Activated CD4-positive, alpha-beta T cell treated with anti-CD3 and anti-CD28 coated beads, Interleukin-2, amount 10 ng/mL, durations not matched to agents 24 days and 14 days (primary cell): ENCODE measurements at regions not wholly inside any gene's neighbourhood (a gene's known extent, or its start where the extent isn't known, plus 50 kb on each side); places are given as distances from the start of the nearest gene placed in this dataset.

ENCODE experiments used
- DNase-seq: peaks from one replicate; pipeline ENCODE4 v3.0.0; 2022
- H3K27ac Mint-ChIP-seq: one replicate; pipeline ENCODE4 v1.8.0; 2022; ENCODE audit warnings: mild to moderate bottlenecking, mixed read lengths
- H3K27me3 Mint-ChIP-seq: one replicate; pipeline ENCODE4 v1.8.0; 2022; ENCODE audit warnings: mixed read lengths
- H3K36me3 Mint-ChIP-seq: one replicate; pipeline ENCODE4 v1.8.0; 2022; ENCODE audit warnings: low read depth, mild to moderate bottlenecking, mixed read lengths
- H3K4me1 Mint-ChIP-seq: one replicate; pipeline ENCODE4 v1.8.0; 2021; ENCODE audit warnings: mixed read lengths
- H3K4me3 Mint-ChIP-seq: one replicate; pipeline ENCODE4 v1.8.0; 2022; ENCODE audit warnings: mild to moderate bottlenecking, moderate library complexity, mixed read lengths
- H3K9me3 Mint-ChIP-seq: one replicate; pipeline ENCODE4 v1.8.0; 2021; ENCODE audit warnings: mixed read lengths
- intact Hi-C: fragments of 100-400 bp; cut with micrococcal nuclease; formaldehyde crosslinking; loops from one replicate; pipeline ENCODE4 v1.15.1; 2023

GRCh38 chr15:46300716-46301115, 665.9 kb downstream of the SQOR start:
- Mint-ChIP-seq H3K27me3 (no peaks in the 10 kb centered on the region), H3K36me3 (no peaks in the 10 kb centered on the region), H3K4me3 (no peak overlapping the region), H3K27ac (no peak overlapping the region), H3K9me3 (no peaks in the 10 kb centered on the region), H3K4me1 (no peaks in the 10 kb centered on the region)
- DNase-seq, result no peak
- intact Hi-C loops, result no loop called here

GRCh38 chr15:46301291-46301690, 666.5 kb downstream of the SQOR start:
- no peaks in the 10 kb centered on the region for H3K4me1 Mint-ChIP-seq
- intact Hi-C loops, result no loop called here
- H3K27ac Mint-ChIP-seq, result no peak overlapping the region

GRCh38 chr15:46301826-46302225, 667.0 kb downstream of the SQOR start:
- no peak for DNase-seq
- Mint-ChIP-seq H3K27me3 (no peaks in the 10 kb centered on the region), H3K9me3 (no peaks in the 10 kb centered on the region), H3K4me1 (no peaks in the 10 kb centered on the region), H3K4me3 (no peak overlapping the region), H3K27ac (no peak overlapping the region), H3K36me3 (no peaks in the 10 kb centered on the region)
- intact Hi-C loops, result no loop called here

More at GRCh38 chr15:46301291-46301690, 666.5 kb downstream of the SQOR start:
- H3K9me3 Mint-ChIP-seq, result no peaks in the 10 kb centered on the region
- H3K36me3 Mint-ChIP-seq, result no peaks in the 10 kb centered on the region
- DNase-seq, result no peak
- H3K27me3 Mint-ChIP-seq, result no peaks in the 10 kb centered on the region
- H3K4me3 Mint-ChIP-seq, result no peak overlapping the region

GRCh38 chr15:46304321-46304720, 669.5 kb downstream of the SQOR start:
- no peaks in the 10 kb centered on the region for H3K36me3 Mint-ChIP-seq
- H3K4me1 Mint-ChIP-seq, result no peaks in the 10 kb centered on the region
- H3K4me3 Mint-ChIP-seq, result no peak overlapping the region
- H3K27ac Mint-ChIP-seq, result no peak overlapping the region
- intact Hi-C loops, result no loop called here
- DNase-seq, result peak; percentile 57
- H3K27me3 Mint-ChIP-seq, result no peaks in the 10 kb centered on the region
- H3K9me3 Mint-ChIP-seq, result no peaks in the 10 kb centered on the region

GRCh38 chr15:46307746-46308145, 672.9 kb downstream of the SQOR start:
- H3K9me3 Mint-ChIP-seq, result no peaks in the 10 kb centered on the region
- no peak overlapping the region for H3K27ac Mint-ChIP-seq
- no peak for DNase-seq
- H3K4me1 Mint-ChIP-seq, result no peaks in the 10 kb centered on the region
- H3K27me3 Mint-ChIP-seq, result no peaks in the 10 kb centered on the region
- intact Hi-C loops, result no loop called here
- no peaks in the 10 kb centered on the region for H3K36me3 Mint-ChIP-seq
- no peak overlapping the region for H3K4me3 Mint-ChIP-seq

GRCh38 chr15:46309914-46310313, 675.1 kb downstream of the SQOR start:
- no peaks in the 10 kb centered on the region for H3K4me1 Mint-ChIP-seq
- intact Hi-C loops, result loop anchor here (5.0 kb wide), 1 partner anchor 1977 kb away; no protein-coding TSS in a partner anchor
- H3K27me3 Mint-ChIP-seq, result no peaks in the 10 kb centered on the region
- H3K36me3 Mint-ChIP-seq, result no peaks in the 10 kb centered on the region
- DNase-seq, result no peak
- H3K27ac Mint-ChIP-seq, result no peak overlapping the region
- H3K4me3 Mint-ChIP-seq, result no peak overlapping the region
- no peaks in the 10 kb centered on the region for H3K9me3 Mint-ChIP-seq

- Mint-ChIP-seq H3K27ac (no peak overlapping the region), H3K27me3 (no peaks in the 10 kb centered on the region), H3K9me3 (no peaks in the 10 kb centered on the region), H3K36me3 (no peaks in the 10 kb centered on the region), H3K4me3 (no peak overlapping the region), H3K4me1 (no peaks in the 10 kb centered on the region)
- DNase-seq, result peak; percentile 85
- intact Hi-C loops, result loop anchor here (5.0 kb wide), 1 partner anchor 1975 kb away; no protein-coding TSS in a partner anchor
These were observed 677.4 kb downstream of the SQOR start for GRCh38 chr15:46312133-46312740.

GRCh38 chr15:46315434-46315833, 680.6 kb downstream of the SQOR start:
- DNase-seq, result no peak
- no peaks in the 10 kb centered on the region for H3K27me3 Mint-ChIP-seq
- H3K4me3 Mint-ChIP-seq, result no peak overlapping the region
- intact Hi-C loops, result no loop called here
- H3K27ac Mint-ChIP-seq, result no peak overlapping the region
- H3K36me3 Mint-ChIP-seq, result no peaks in the 10 kb centered on the region
- H3K4me1 Mint-ChIP-seq, result no peaks in the 10 kb centered on the region
- H3K9me3 Mint-ChIP-seq, result no peaks in the 10 kb centered on the region

- no peak for DNase-seq
- H3K27me3 Mint-ChIP-seq, result no peaks in the 10 kb centered on the region
- intact Hi-C loops, result no loop called here
- no peaks in the 10 kb centered on the region for H3K4me1 Mint-ChIP-seq
- H3K9me3 Mint-ChIP-seq, result no peaks in the 10 kb centered on the region
- no peak overlapping the region for H3K4me3 Mint-ChIP-seq
- no peak overlapping the region for H3K27ac Mint-ChIP-seq
- H3K36me3 Mint-ChIP-seq, result no peaks in the 10 kb centered on the region
These were observed 681.2 kb downstream of the SQOR start for GRCh38 chr15:46316024-46316423.

- no peak overlapping the region for H3K27ac Mint-ChIP-seq
- intact Hi-C loops, result no loop called here
- no peaks in the 10 kb centered on the region for H3K27me3 Mint-ChIP-seq
- H3K9me3 Mint-ChIP-seq, result no peaks in the 10 kb centered on the region
- H3K36me3 Mint-ChIP-seq, result no peaks in the 10 kb centered on the region
- H3K4me1 Mint-ChIP-seq, result no peaks in the 10 kb centered on the region
- no peak overlapping the region for H3K4me3 Mint-ChIP-seq
- no peak for DNase-seq
These were observed 682.2 kb downstream of the SQOR start for GRCh38 chr15:46317029-46317428.

- H3K9me3 Mint-ChIP-seq, result no peaks in the 10 kb centered on the region
- H3K4me3 Mint-ChIP-seq, result no peak overlapping the region
These were observed 687.9 kb downstream of the SQOR start for GRCh38 chr15:46322753-46323152.

GRCh38 chr15:46326173-46326572, 691.3 kb downstream of the SQOR start:
- intact Hi-C loops, result no loop called here

More at GRCh38 chr15:46322753-46323152, 687.9 kb downstream of the SQOR start:
- intact Hi-C loops, result no loop called here
- Mint-ChIP-seq H3K4me1 (no peaks in the 10 kb centered on the region), H3K27ac (no peak overlapping the region), H3K36me3 (no peaks in the 10 kb centered on the region), H3K27me3 (no peaks in the 10 kb centered on the region)
- DNase-seq, result no peak

GRCh38 chr15:46328821-46329220, 694.0 kb downstream of the SQOR start:
- no peaks in the 10 kb centered on the region for H3K27me3 Mint-ChIP-seq
- no peak overlapping the region for H3K4me3 Mint-ChIP-seq
- H3K36me3 Mint-ChIP-seq, result no peaks in the 10 kb centered on the region
- H3K9me3 Mint-ChIP-seq, result no peaks in the 10 kb centered on the region
- intact Hi-C loops, result no loop called here
- no peak overlapping the region for H3K27ac Mint-ChIP-seq
- no peak for DNase-seq
- H3K4me1 Mint-ChIP-seq, result no peaks in the 10 kb centered on the region

More at GRCh38 chr15:46326173-46326572, 691.3 kb downstream of the SQOR start:
- Mint-ChIP-seq H3K27ac (no peak overlapping the region), H3K4me1 (no peaks in the 10 kb centered on the region), H3K4me3 (no peak overlapping the region), H3K27me3 (no peaks in the 10 kb centered on the region), H3K9me3 (no peaks in the 10 kb centered on the region), H3K36me3 (no peaks in the 10 kb centered on the region)
- no peak for DNase-seq

GRCh38 chr15:46329876-46330275, 695.0 kb downstream of the SQOR start:
- no peaks in the 10 kb centered on the region for H3K4me1 Mint-ChIP-seq
- H3K9me3 Mint-ChIP-seq, result no peaks in the 10 kb centered on the region
- H3K27ac Mint-ChIP-seq, result no peak overlapping the region
- no peaks in the 10 kb centered on the region for H3K36me3 Mint-ChIP-seq
- intact Hi-C loops, result no loop called here
- no peak overlapping the region for H3K4me3 Mint-ChIP-seq
- no peaks in the 10 kb centered on the region for H3K27me3 Mint-ChIP-seq
- no peak for DNase-seq

- no peak overlapping the region for H3K27ac Mint-ChIP-seq
- intact Hi-C loops, result no loop called here
These were observed 696.7 kb downstream of the SQOR start for GRCh38 chr15:46331546-46331945.

More at GRCh38 chr15:46331546-46331945, 696.7 kb downstream of the SQOR start:
- Mint-ChIP-seq H3K36me3 (no peaks in the 10 kb centered on the region), H3K27me3 (no peaks in the 10 kb centered on the region), H3K4me3 (no peak overlapping the region), H3K9me3 (peaks cover 1% of the 10 kb centered on the region), H3K4me1 (no peaks in the 10 kb centered on the region)
- no peak for DNase-seq
